A673 (cell line): ENCODE measurements at regions not wholly inside any gene's neighbourhood (a gene's known extent, or its start where the extent isn't known, plus 50 kb on each side); places are given as distances from the start of the nearest gene placed in this dataset.

Experiments
- BruUV-seq: library from RNA; stranded (reverse); fragments of 400-500 nt; replicated peaks from 2 replicates; lab custom pipeline; 2021; lab: Mats Ljungman, UMichigan
- CTCF ChIA-PET: fragments of 300-600 bp; sonication (Branson Sonifier 250); formaldehyde crosslinking; loops from one replicate; lab custom pipeline; 2022; ENCODE audit warnings: antibody characterized with exemption; lab: Charles Lee
- POLR2A ChIA-PET: fragments of 300-600 bp; sonication (Branson Sonifier 250); formaldehyde crosslinking; loops from one replicate; lab custom pipeline; 2022; ENCODE audit warnings: antibody characterized with exemption; ENCODE audit not compliant: low non-redundant PET; lab: Charles Lee
- DNase-seq: peaks from one replicate; pipeline ENCODE4 v3.0.0-alpha.2; 2015; ENCODE audit warnings: low spot score
- H3K27ac ChIP-seq: fragments of 200-600 bp; sonication (generic); 2 replicates; pipeline ENCODE4 v1.5.1; 2016; ENCODE audit warnings: mixed run types, low read depth, mild to moderate bottlenecking, mixed read lengths, antibody characterized with exemption, low read length; ENCODE audit not compliant: poor library complexity, severe bottlenecking
- H3K27me3 ChIP-seq: fragments of 200-600 bp; sonication (generic); replicated peaks from 2 replicates; pipeline ENCODE4 v1.6.1; 2017; ENCODE audit warnings: mixed run types, low read depth, mild to moderate bottlenecking, mixed read lengths, antibody characterized with exemption, low read length; ENCODE audit not compliant: insufficient read depth, poor library complexity
- H3K36me3 ChIP-seq: fragments of 200-600 bp; sonication (generic); 2 replicates; pipeline ENCODE4 v1.6.1; 2016; ENCODE audit warnings: mixed run types, mild to moderate bottlenecking, mixed read lengths, antibody characterized with exemption, low read length; ENCODE audit not compliant: insufficient read depth, poor library complexity, severe bottlenecking
- H3K4me1 ChIP-seq: fragments of 200-600 bp; sonication (generic); 2 replicates; pipeline ENCODE4 v1.6.1; 2017; ENCODE audit warnings: mixed run types, mild to moderate bottlenecking, mixed read lengths, antibody characterized with exemption, low read length; ENCODE audit not compliant: insufficient read depth, poor library complexity, severe bottlenecking
- H3K4me3 ChIP-seq: fragments of 200-600 bp; sonication (generic); 2 replicates; pipeline ENCODE4 v1.5.1; 2016; ENCODE audit warnings: low read depth, mixed run types, mild to moderate bottlenecking, mixed read lengths, low read length; ENCODE audit not compliant: poor library complexity, severe bottlenecking
- H3K9me3 ChIP-seq: fragments of 200-600 bp; sonication (generic); 2 replicates; pipeline ENCODE4 v1.6.1; 2016; ENCODE audit warnings: mixed run types, low read depth, mild to moderate bottlenecking, mixed read lengths, antibody characterized with exemption, low read length; ENCODE audit not compliant: poor library complexity, severe bottlenecking
- EZH2 ChIP-seq: fragments of 200-600 bp; sonication (generic); IDR thresholded peaks from 2 replicates; pipeline ENCODE4 v1.6.1; 2017; ENCODE audit warnings: borderline replicate concordance, low read depth, mild to moderate bottlenecking, mixed read lengths, antibody characterized with exemption, low read length; ENCODE audit not compliant: poor library complexity, severe bottlenecking
- intact Hi-C: fragments of 100-400 bp; cut with micrococcal nuclease; formaldehyde crosslinking; loops from one replicate; pipeline ENCODE4 v1.10.0; 2022; ENCODE audit not compliant: unreplicated experiment
- TF ChIP-seq, protein P1 (sequence below): fragments of 300-800, 200-600 bp; sonication (generic); conservative IDR thresholded peaks from 2 replicates; pipeline ENCODE4 v1.5.1; 2017; ENCODE audit warnings: low read depth, mild to moderate bottlenecking, antibody characterized with exemption, low read length, moderate library complexity, mixed read lengths

DNA sequence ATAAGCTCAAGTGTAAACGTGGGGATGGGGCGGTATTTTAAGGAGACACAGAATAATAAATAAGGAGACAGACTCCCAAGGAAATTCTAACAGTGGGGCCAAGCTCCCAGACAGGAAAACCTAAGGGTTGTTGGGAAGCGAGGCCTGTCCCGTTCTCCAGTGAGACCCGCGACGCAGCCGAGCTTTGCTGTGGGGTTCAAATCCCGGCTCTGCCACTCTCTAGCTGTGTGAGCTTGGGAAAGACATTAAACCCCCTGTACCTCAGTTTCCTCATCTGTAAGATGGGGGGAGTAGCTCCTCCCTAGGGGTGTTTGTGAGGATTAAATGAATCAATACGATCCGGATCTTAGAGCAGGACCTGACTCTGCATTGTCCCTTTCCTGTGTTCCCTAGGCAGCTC lies 106.8 kb downstream of the TRIM29 start:
- ChIA-PET POLR2A (no interaction called here), CTCF (no interaction called here)
- TF ChIP-seq, protein P1, sequence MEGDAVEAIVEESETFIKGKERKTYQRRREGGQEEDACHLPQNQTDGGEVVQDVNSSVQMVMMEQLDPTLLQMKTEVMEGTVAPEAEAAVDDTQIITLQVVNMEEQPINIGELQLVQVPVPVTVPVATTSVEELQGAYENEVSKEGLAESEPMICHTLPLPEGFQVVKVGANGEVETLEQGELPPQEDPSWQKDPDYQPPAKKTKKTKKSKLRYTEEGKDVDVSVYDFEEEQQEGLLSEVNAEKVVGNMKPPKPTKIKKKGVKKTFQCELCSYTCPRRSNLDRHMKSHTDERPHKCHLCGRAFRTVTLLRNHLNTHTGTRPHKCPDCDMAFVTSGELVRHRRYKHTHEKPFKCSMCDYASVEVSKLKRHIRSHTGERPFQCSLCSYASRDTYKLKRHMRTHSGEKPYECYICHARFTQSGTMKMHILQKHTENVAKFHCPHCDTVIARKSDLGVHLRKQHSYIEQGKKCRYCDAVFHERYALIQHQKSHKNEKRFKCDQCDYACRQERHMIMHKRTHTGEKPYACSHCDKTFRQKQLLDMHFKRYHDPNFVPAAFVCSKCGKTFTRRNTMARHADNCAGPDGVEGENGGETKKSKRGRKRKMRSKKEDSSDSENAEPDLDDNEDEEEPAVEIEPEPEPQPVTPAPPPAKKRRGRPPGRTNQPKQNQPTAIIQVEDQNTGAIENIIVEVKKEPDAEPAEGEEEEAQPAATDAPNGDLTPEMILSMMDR, result no peak
- TF ChIP-seq EZH2, result no peak
- intact Hi-C loops, result no loop called here
- BruUV-seq, result no TSS peak
- no peaks in the 10 kb centered on the region for H3K9me3 ChIP-seq
- DNase-seq, result no peak
- peaks cover 16% of the 10 kb centered on the region for H3K27me3 ChIP-seq
- no peak overlapping the region for H3K27ac ChIP-seq
- H3K36me3 ChIP-seq, result no peaks in the 10 kb centered on the region
- H3K4me3 ChIP-seq, result no peak overlapping the region
- no peaks in the 10 kb centered on the region for H3K4me1 ChIP-seq

DNA sequence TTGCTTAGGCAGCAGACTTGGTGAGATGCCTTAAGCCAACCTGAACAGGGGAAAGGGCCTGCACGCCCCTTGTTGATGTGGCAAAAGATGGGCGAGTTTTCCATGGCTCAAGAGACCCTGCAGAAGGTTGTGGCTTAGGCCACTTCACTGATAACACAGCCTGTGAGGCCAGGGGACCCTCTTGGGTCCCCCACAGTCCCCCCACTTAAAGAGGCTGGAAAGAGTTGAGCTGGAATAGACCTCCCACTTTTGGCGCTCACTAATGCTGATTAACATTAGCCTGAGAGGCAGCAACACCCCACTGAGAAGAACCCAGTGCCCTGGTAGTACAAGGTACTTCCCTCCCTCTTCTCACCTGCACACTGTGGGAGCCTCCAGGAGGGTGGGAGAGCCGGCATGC lies 107.5 kb downstream of the TRIM29 start:
- H3K4me3 ChIP-seq, result no peak overlapping the region
- intact Hi-C loops, result no loop called here
- DNase-seq, result no peak
- H3K36me3 ChIP-seq, result no peaks in the 10 kb centered on the region
- TF ChIP-seq EZH2, result no peak
- TF ChIP-seq, protein P1, result no peak
- H3K4me1 ChIP-seq, result no peaks in the 10 kb centered on the region
- ChIA-PET CTCF (no interaction called here), POLR2A (no interaction called here)
- H3K27ac ChIP-seq, result no peak overlapping the region
- H3K27me3 ChIP-seq, result peaks cover 16% of the 10 kb centered on the region
- BruUV-seq, result no TSS peak
- no peaks in the 10 kb centered on the region for H3K9me3 ChIP-seq

DNA sequence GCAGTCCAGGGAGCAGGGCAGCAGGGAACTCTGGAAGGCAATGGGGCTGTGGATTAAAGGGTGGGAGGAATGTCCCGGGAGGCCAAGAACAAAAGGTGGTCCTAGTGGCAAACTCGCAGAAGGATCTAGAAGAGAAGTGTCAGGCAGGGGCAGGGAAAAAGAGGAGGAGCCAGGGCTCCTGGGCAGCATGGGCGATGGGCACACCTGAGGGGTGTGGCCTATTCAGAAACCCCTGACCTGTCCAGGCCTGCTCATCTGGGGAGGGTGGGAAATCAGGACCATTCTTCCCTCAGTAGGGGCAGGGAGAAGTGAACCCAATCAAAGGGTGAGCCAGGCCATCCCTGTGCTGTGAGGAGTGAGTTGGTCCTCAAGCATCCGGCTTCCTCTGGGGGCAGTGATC lies 108.6 kb downstream of the TRIM29 start:
- BruUV-seq, result no TSS peak
- DNase-seq, result no peak
- no peaks in the 10 kb centered on the region for H3K9me3 ChIP-seq
- H3K36me3 ChIP-seq, result no peaks in the 10 kb centered on the region
- no peaks in the 10 kb centered on the region for H3K4me1 ChIP-seq
- peaks cover 16% of the 10 kb centered on the region for H3K27me3 ChIP-seq
- no peak overlapping the region for H3K4me3 ChIP-seq
- POLR2A ChIA-PET, result no interaction called here
- H3K27ac ChIP-seq, result no peak overlapping the region
- intact Hi-C loops, result no loop called here
- CTCF ChIA-PET, result no interaction called here
- no peak for TF ChIP-seq EZH2
- TF ChIP-seq, protein P1, result no peak

DNA sequence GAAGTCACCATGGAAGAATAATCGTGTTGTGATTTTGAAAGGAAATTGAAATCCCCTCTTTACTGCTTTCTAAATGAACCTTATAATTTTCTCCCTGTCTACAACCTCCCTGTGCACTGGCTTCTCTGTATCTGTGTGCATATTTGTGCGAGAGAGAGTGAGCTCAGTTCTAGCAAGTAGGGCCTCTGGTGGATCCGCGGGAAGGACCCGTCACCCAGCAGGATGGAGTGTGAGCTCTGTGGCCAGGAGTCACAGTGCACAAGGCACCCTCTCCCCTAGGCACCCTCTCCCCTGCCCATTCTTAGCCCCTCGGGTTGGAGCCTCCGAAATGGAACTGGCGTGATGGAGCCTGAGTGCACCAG lies 109.0 kb downstream of the TRIM29 start:
- H3K4me1 ChIP-seq, result no peaks in the 10 kb centered on the region
- no peak for TF ChIP-seq EZH2
- TF ChIP-seq, protein P1, result no peak
- no peak overlapping the region for H3K27ac ChIP-seq
- H3K9me3 ChIP-seq, result no peaks in the 10 kb centered on the region
- no TSS peak for BruUV-seq
- H3K36me3 ChIP-seq, result no peaks in the 10 kb centered on the region
- ChIA-PET POLR2A (no interaction called here), CTCF (no interaction called here)
- DNase-seq, result no peak
- H3K27me3 ChIP-seq, result peaks cover 16% of the 10 kb centered on the region
- intact Hi-C loops, result no loop called here
- no peak overlapping the region for H3K4me3 ChIP-seq
